Heart left ventricle (tissue), 16 donors: ENCODE measurements at regions not wholly inside any gene's neighbourhood (a gene's known extent, or its start where the extent isn't known, plus 50 kb on each side); places are given as distances from the start of the nearest gene placed in this dataset.

ENCODE experiments used
- ATAC-seq, 4 donors: fragments of 200-7000 bp; cut with Tn5 transposase; one replicate each; pipeline ENCODE4 v1.9.1; 2020 to 2022; ENCODE audit warnings: moderate library complexity in 4 of 4, mild to moderate bottlenecking in 3 of 4, moderate number of reproducible peaks in 1 of 4
- DNase-seq, 5 donors: peaks; one replicate each; pipeline ENCODE4 v3.0.0-alpha.2; 2020
- H3K27ac ChIP-seq, 12 donors: fragments of 200-600 bp; sonication (generic) in 4 of 12; one replicate each; pipeline versions ENCODE4 v1.5.0 to v1.8.0; 2016 to 2022; ENCODE audit warnings: mild to moderate bottlenecking in 2 of 12
- H3K27me3 ChIP-seq, 9 donors: fragments of 200-600 bp; sonication (generic) in 2 of 9; one replicate each; pipeline versions ENCODE4 v1.5.1 to v1.8.0; 2016 to 2022; ENCODE audit warnings: mild to moderate bottlenecking in 3 of 9
- H3K36me3 ChIP-seq, 9 donors: fragments of 200-600 bp; sonication (generic) in 2 of 9; one replicate each; pipeline versions ENCODE4 v1.5.0 to v1.8.0; 2018 to 2022; ENCODE audit warnings: mild to moderate bottlenecking in 2 of 9
- H3K4me1 ChIP-seq, 12 donors: fragments of 200-600 bp; sonication (generic) in 4 of 12; one replicate each; pipeline versions ENCODE4 v1.5.0 to v1.8.0; 2016 to 2022; ENCODE audit warnings: mild to moderate bottlenecking in 3 of 12
- H3K4me3 ChIP-seq, 12 donors: fragments of 200-600 bp; sonication (generic) in 4 of 12; one replicate each; pipeline versions ENCODE4 v1.5.0 to v1.8.0; 2017 to 2022; ENCODE audit warnings: mild to moderate bottlenecking in 9 of 12, moderate library complexity in 4 of 12
- H3K9me3 ChIP-seq, 12 donors: fragments of 200-600 bp; sonication (generic) in 4 of 12; one replicate each; pipeline versions ENCODE4 v1.5.0 to v1.8.0; 2016 to 2022; ENCODE audit warnings: mild to moderate bottlenecking in 1 of 12
- POLR2A ChIP-seq, 2 donors: fragments of 450-650 bp; IDR thresholded peaks; one replicate each; pipeline ENCODE4 v1.6.1; 2017; ENCODE audit warnings: antibody characterized with exemption in 2 of 2, mild to moderate bottlenecking in 2 of 2, moderate library complexity in 2 of 2
- WGBS, 4 donors: extraction: QIAGEN DNeasy Blood & Tissue Kit in 2 of 4; methylation state at CpG; one replicate each; pipeline versions ENCODE4 v1.1.5 to v1.1.7; 2013 to 2018; 5-methylcytosine and 5-hydroxymethylcytosine counted together
- intact Hi-C, 10 donors: fragments of 100-400 bp; cut with DNase I; formaldehyde crosslinking; loops; one replicate each; pipeline versions ENCODE4 v1.11.1 to v1.14.2; 2022
- TF ChIP-seq, protein P1 (sequence below), 12 donors: fragments of 200-600 bp; sonication (generic) in 4 of 12; IDR thresholded peaks; one replicate each; pipeline versions ENCODE4 v1.5.0 to v1.8.0; 2018 to 2022; ENCODE audit warnings: antibody characterized with exemption in 12 of 12, mild to moderate bottlenecking in 5 of 12
- donor health status: ischemic (EF 13 %, LVEDD 7.1; RV severe dilation, severe dysfunction).
- donor health status: healthy with polysubstance abuse.
- donor health status: DM: no; HTN: yes; CAD: no.
- donor health status: DM: no; HTN: no; CAD: no.
- donor health status: ischemic (EF 25% LVEDD 6.9; RV normal size, moderate dysfunction).
- donor health status: ischemic (EF 25% LVEDD 5.7; RV mildly dilated, moderate dysfunction).
- donor health status: healthy.
- donor health status: DM: yes; HTN: yes; CAD: no.
- donor health status: ischemic (EF 35%, LVEDD 5.7; RV mildly dilated, moderate dysfunction).
- donor health status: nonischemic (EF 11% LVEDD 7.7; RV severe dilation, severe dysfunction).
- donor health status: DM: yes; HTN: yes; CAD: no.
- donor health status: PGD.
- donor health status: ischemic (EF 29% LVEDD 5.4; RV normal size, mild dysfunction).
- donor health status: nonischemic (EF 23%, LVEDD 6.1; RV moderate dilation, normal function).

DNA sequence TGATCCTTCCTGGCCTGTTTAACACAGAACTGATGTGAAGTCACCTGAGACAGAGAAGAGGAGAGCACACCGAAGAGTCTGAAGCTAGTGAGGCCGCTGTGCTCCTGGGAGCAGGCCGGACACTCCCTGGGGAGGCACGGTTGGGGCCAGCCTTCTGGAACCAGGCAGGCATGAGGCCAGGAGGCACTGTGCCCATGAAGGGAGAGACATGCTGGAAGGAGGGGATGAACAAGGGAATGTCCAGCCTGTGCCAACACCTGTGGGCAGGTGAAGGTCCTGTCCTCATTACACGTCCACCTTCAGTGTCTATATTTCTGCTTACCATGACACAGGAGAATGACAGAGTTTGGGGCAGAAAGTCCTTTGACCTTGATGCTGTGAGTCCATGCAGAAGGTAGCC, 183.8 kb upstream of the S1PR3 start:
- Histone ChIP-seq H3K36me3 (no peaks in the 10 kb centered on the region), H3K4me1 (peaks cover 0 to 25% (median 0%) of the 10 kb centered on the region in 12 donors), H3K27me3 (peaks cover 0 to 9% (median 0%) of the 10 kb centered on the region in 9 donors), H3K27ac (no peak overlapping the region), H3K9me3 (peaks cover 0 to 6% (median 0%) of the 10 kb centered on the region in 12 donors), H3K4me3 (no peak overlapping the region)
- intact Hi-C loops, result loop anchor here in 1 of 10 donors (5.0 kb wide), 1 partner anchor 65 kb away; no protein-coding TSS in a partner anchor
- no peak for DNase-seq
- WGBS, 4 donors, result 92 to 97% (median 94%) methylated on average over 5 of the region's 5 CpGs
- TF ChIP-seq, protein P1, sequence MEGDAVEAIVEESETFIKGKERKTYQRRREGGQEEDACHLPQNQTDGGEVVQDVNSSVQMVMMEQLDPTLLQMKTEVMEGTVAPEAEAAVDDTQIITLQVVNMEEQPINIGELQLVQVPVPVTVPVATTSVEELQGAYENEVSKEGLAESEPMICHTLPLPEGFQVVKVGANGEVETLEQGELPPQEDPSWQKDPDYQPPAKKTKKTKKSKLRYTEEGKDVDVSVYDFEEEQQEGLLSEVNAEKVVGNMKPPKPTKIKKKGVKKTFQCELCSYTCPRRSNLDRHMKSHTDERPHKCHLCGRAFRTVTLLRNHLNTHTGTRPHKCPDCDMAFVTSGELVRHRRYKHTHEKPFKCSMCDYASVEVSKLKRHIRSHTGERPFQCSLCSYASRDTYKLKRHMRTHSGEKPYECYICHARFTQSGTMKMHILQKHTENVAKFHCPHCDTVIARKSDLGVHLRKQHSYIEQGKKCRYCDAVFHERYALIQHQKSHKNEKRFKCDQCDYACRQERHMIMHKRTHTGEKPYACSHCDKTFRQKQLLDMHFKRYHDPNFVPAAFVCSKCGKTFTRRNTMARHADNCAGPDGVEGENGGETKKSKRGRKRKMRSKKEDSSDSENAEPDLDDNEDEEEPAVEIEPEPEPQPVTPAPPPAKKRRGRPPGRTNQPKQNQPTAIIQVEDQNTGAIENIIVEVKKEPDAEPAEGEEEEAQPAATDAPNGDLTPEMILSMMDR (IDR thresholded peaks at IDR 0.05), result no peak
- no peak for TF ChIP-seq POLR2A (IDR thresholded peaks at IDR 0.05)
- ATAC-seq, result peak in 1 of 4 donors; percentile 27

DNA sequence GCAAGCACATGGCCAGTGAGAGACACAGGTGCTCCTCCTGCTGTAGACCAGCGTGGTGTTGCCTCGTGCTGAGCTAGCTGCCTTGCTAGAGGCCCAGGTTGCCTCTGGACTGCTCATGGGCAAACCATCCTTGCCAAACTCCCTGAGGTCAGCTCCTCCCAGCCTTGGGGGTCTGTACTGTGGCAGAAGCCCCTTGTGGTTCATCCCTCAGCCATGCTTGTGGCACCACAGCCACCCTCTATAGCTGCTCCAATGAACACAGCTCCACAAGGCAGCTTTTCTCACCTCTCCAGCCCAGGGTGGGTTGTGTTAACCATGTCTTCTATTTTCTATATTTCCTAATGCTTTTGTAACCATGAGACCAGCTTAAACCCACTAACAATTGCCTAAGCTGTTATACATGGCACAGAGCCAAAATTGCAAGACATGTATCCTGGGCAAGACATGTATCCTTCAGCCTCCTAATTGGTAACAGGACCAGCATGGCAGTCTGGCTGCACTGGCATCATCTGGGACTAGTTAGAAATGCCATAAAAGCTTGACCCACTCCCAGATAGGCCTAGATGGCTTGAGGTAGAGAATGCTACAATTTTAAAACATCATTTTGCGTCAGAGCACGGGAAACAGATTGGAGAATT, 183.1 kb upstream of the S1PR3 start:
- H3K27me3 ChIP-seq, result peaks cover 0 to 4% (median 0%) of the 10 kb centered on the region in 9 donors
- DNase-seq (no peak), ATAC-seq (no peak)
- no peak overlapping the region for H3K27ac ChIP-seq
- WGBS, 4 donors, result 96 to 97% (median 96%) methylated on average over 4 of the region's 4 CpGs
- no peaks in the 10 kb centered on the region for H3K36me3 ChIP-seq
- H3K4me3 ChIP-seq, result no peak overlapping the region
- intact Hi-C loops, result loop anchor here in 1 of 10 donors (5.0 kb wide), 1 partner anchor 64 kb away; no protein-coding TSS in a partner anchor
- H3K9me3 ChIP-seq, result no peaks in the 10 kb centered on the region
- TF ChIP-seq POLR2A (IDR thresholded peaks at IDR 0.05), result no peak
- TF ChIP-seq, protein P1 (IDR thresholded peaks at IDR 0.05), result no peak
- H3K4me1 ChIP-seq, result peaks cover 0 to 25% (median 0%) of the 10 kb centered on the region in 12 donors

DNA sequence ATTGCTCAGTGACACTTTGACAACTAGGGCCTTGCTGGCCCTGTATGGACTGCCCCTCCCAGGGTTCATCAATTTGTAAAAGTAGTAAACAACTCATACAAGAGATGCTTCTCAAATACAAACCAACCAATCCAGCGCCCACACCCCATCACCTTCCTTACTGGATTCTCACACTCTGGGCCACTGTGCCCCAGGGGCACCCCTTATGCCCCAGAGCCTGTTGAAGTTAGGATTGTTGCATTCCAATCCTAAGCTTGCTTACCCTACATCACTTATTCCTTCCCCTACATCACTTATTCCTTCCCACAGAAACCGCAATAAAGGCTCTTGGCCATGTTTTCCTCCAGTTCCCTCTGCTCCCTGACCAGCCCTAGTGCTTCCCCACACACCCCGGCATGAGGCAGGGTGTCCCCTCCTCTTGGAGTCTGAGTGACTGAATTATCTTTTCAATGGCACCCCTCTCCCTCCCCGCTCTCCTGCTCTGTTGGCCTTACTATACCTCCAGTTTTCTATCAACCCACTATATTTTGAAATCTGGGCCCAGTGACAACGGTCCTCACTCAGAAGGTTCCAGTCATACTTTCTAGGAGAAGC, 182.4 kb upstream of the S1PR3 start:
- intact Hi-C loops, result loop anchor here in 1 of 10 donors (5.0 kb wide), 1 partner anchor 63 kb away; no protein-coding TSS in a partner anchor
- no peaks in the 10 kb centered on the region for H3K36me3 ChIP-seq
- WGBS, 4 donors, result 75 to 79% (median 76%) methylated on average over 4 of the region's 5 CpGs
- peaks cover 0 to 23% (median under 1%) of the 10 kb centered on the region in 12 donors for H3K4me1 ChIP-seq
- ATAC-seq (no peak), DNase-seq (no peak)
- H3K27ac ChIP-seq, result no peak overlapping the region
- TF ChIP-seq, protein P1 (IDR thresholded peaks at IDR 0.05), result no peak
- TF ChIP-seq POLR2A (IDR thresholded peaks at IDR 0.05), result no peak
- H3K27me3 ChIP-seq, result peaks cover 0 to 4% (median 0%) of the 10 kb centered on the region in 9 donors
- H3K4me3 ChIP-seq, result no peak overlapping the region
- H3K9me3 ChIP-seq, result no peaks in the 10 kb centered on the region
